PC-3 (cell line): ENCODE measurements at regions not wholly inside any gene's neighbourhood (a gene's known extent, or its start where the extent isn't known, plus 50 kb on each side); places are given as distances from the start of the nearest gene placed in this dataset.

Source experiments
- ATAC-seq: fragments of 200-7000 bp; cut with Tn5 transposase; 2 replicates; pipeline ENCODE4 v1.9.1; 2020; ENCODE audit warnings: mild to moderate bottlenecking, moderate library complexity
- BruUV-seq: library from RNA; stranded (reverse); fragments of 400-500 nt; replicated peaks from 2 replicates; lab custom pipeline; 2021; lab: Mats Ljungman, UMichigan
- CTCF ChIA-PET: fragments of 300-600 bp; sonication (Branson Sonifier 250); formaldehyde crosslinking; loops from one replicate; lab custom pipeline; 2022; ENCODE audit warnings: antibody characterized with exemption; lab: Charles Lee
- POLR2A ChIA-PET: fragments of 300-600 bp; sonication (Branson Sonifier 250); formaldehyde crosslinking; loops from one replicate; lab custom pipeline; 2022; ENCODE audit warnings: antibody characterized with exemption; ENCODE audit not compliant: unreplicated experiment; lab: Charles Lee
- DNase-seq: peaks from one replicate; pipeline ENCODE4 v3.0.0-alpha.2; 2015
- H2AFZ ChIP-seq: fragments of 300-600 bp; sonication (generic); 2 replicates; pipeline ENCODE4 v1.6.0; 2016; ENCODE audit warnings: antibody characterized with exemption, low read length
- H3F3A ChIP-seq: fragments of 300-600 bp; sonication (generic); one replicate; pipeline ENCODE4 v1.6.0; 2017; ENCODE audit warnings: antibody characterized with exemption, low read length, control low read depth, mild to moderate bottlenecking; ENCODE audit not compliant: unreplicated experiment
- H3K27ac ChIP-seq: fragments of 300-600 bp; sonication (generic); 2 replicates; pipeline ENCODE4 v1.5.1; 2016; ENCODE audit warnings: mild to moderate bottlenecking, low read length
- H3K27me3 ChIP-seq: fragments of 300-600 bp; sonication (generic); 2 replicates; pipeline ENCODE4 v1.6.1; 2016; ENCODE audit warnings: low read length, mixed read lengths
- H3K36me3 ChIP-seq: fragments of 300-600 bp; sonication (generic); 2 replicates; pipeline ENCODE4 v1.6.1; 2016; ENCODE audit warnings: low read depth, mixed run types, low read length, mixed read lengths
- H3K4me1 ChIP-seq: fragments of 300-600 bp; sonication (generic); 2 replicates; pipeline ENCODE4 v1.5.1; 2016; ENCODE audit warnings: low read length; ENCODE audit not compliant: insufficient read depth
- H3K4me2 ChIP-seq: fragments of 300-600 bp; sonication (generic); 2 replicates; pipeline ENCODE4 v1.6.0; 2016; ENCODE audit warnings: low read length
- H3K4me3 ChIP-seq: fragments of 300-600 bp; sonication (generic); 2 replicates; pipeline ENCODE4 v1.5.1; 2016; ENCODE audit warnings: mild to moderate bottlenecking, low read length, mixed read lengths
- H3K79me2 ChIP-seq: fragments of 300-600 bp; sonication (generic); 2 replicates; pipeline ENCODE4 v1.6.1; 2017; ENCODE audit warnings: low read length, mixed read lengths
- H3K9ac ChIP-seq: fragments of 300-600 bp; sonication (generic); 2 replicates; pipeline ENCODE4 v1.6.0; 2016; ENCODE audit warnings: mild to moderate bottlenecking, low read length
- H3K9me2 ChIP-seq: fragments of 300-600 bp; sonication (generic); replicated peaks from 2 replicates; pipeline ENCODE4 v1.6.1; 2016; ENCODE audit warnings: mixed run types, low read length, mixed read lengths
- H3K9me3 ChIP-seq: fragments of 300-600 bp; sonication (generic); 2 replicates; pipeline ENCODE4 v1.6.1; 2016; ENCODE audit warnings: low read length, mixed read lengths
- H4K20me1 ChIP-seq: fragments of 300-600 bp; sonication (generic); 2 replicates; pipeline ENCODE4 v1.6.1; 2016; ENCODE audit warnings: low read length, mixed read lengths
- CTCF ChIP-seq: fragments of 300-600 bp; sonication (generic); conservative IDR thresholded peaks from 2 replicates; pipeline ENCODE4 v1.5.1; 2017; ENCODE audit warnings: antibody characterized with exemption, low read depth, mild to moderate bottlenecking, low read length
- EZH2 ChIP-seq: fragments of 300-600 bp; sonication (generic); IDR thresholded peaks from one replicate; pipeline ENCODE4 v1.6.1; 2017; ENCODE audit warnings: antibody characterized with exemption, mild to moderate bottlenecking, low read length; ENCODE audit not compliant: unreplicated experiment
- EZH2phosphoT487 ChIP-seq: fragments of 300-600 bp; sonication (generic); IDR thresholded peaks from 2 replicates; pipeline ENCODE4 v1.6.1; 2018; ENCODE audit warnings: mild to moderate bottlenecking, antibody characterized with exemption, low read length, borderline replicate concordance
- intact Hi-C: fragments of 100-400 bp; cut with micrococcal nuclease; formaldehyde crosslinking; loops from 2 replicates; pipeline ENCODE4 v1.9.0; 2023

- ChIA-PET POLR2A (interaction anchor here (0.9 kb wide), 1 partner anchor 16 kb away, joined by 8 read pairs; no protein-coding TSS in a partner anchor), CTCF (no interaction called here)
- Histone ChIP-seq H3K27me3 (no peaks in the 10 kb centered on the region), H3K9me2 (no peaks in the 10 kb centered on the region), H3K9ac (no peak overlapping the region), H3K4me2 (no peak overlapping the region), H3K27ac (no peak overlapping the region), H4K20me1 (no peaks in the 10 kb centered on the region), H3K36me3 (no peaks in the 10 kb centered on the region), H3K4me1 (no peaks in the 10 kb centered on the region), H2AFZ (no peak overlapping the region), H3K79me2 (no peaks in the 10 kb centered on the region), H3K9me3 (no peaks in the 10 kb centered on the region), H3F3A (no peaks in the 10 kb centered on the region), H3K4me3 (no peak overlapping the region)
- DNase-seq (no peak), ATAC-seq (no peak)
- intact Hi-C loops = no loop called here
- no TSS peak for BruUV-seq
- TF ChIP-seq CTCF (no peak), EZH2 (no peak), EZH2phosphoT487 (no peak)
These were observed 580.9 kb upstream of the WWC1 start for GRCh38 chr5:167710444-167711073.

- peak; percentile 25 for DNase-seq
- Histone ChIP-seq H2AFZ (no peak overlapping the region), H4K20me1 (no peaks in the 10 kb centered on the region), H3F3A (no peaks in the 10 kb centered on the region), H3K4me3 (no peak overlapping the region), H3K4me2 (no peak overlapping the region), H3K9ac (no peak overlapping the region), H3K9me2 (no peaks in the 10 kb centered on the region), H3K79me2 (no peaks in the 10 kb centered on the region), H3K9me3 (no peaks in the 10 kb centered on the region), H3K36me3 (no peaks in the 10 kb centered on the region), H3K4me1 (no peaks in the 10 kb centered on the region), H3K27ac (no peak overlapping the region), H3K27me3 (no peaks in the 10 kb centered on the region)
- TF ChIP-seq EZH2phosphoT487 (no peak), CTCF (no peak), EZH2 (no peak)
- no TSS peak for BruUV-seq
- CTCF ChIA-PET = no interaction called here
- peak; percentile 75 for ATAC-seq
- intact Hi-C loops = loop anchor here (2.0 kb wide), 1 partner anchor 14 kb away; no protein-coding TSS in a partner anchor
- POLR2A ChIA-PET = interaction anchor here (1.0 kb wide), 1 partner anchor 14 kb away, joined by 4 read pairs; no protein-coding TSS in a partner anchor
These were observed 578.4 kb upstream of the WWC1 start for GRCh38 chr5:167712986-167713585.

- no peak for ATAC-seq
- POLR2A ChIA-PET = no interaction called here
- H4K20me1 ChIP-seq = no peaks in the 10 kb centered on the region
- no peaks in the 10 kb centered on the region for H3K9me2 ChIP-seq
- H3K27ac ChIP-seq = no peak overlapping the region
- no peaks in the 10 kb centered on the region for H3K9me3 ChIP-seq
- H3K9ac ChIP-seq = no peak overlapping the region
- H3F3A ChIP-seq = no peaks in the 10 kb centered on the region
- no peak overlapping the region for H2AFZ ChIP-seq
- H3K36me3 ChIP-seq = no peaks in the 10 kb centered on the region
- no peak overlapping the region for H3K4me3 ChIP-seq
- no peaks in the 10 kb centered on the region for H3K27me3 ChIP-seq
- intact Hi-C loops = loop anchor here (2.0 kb wide), 1 partner anchor 15 kb away; no protein-coding TSS in a partner anchor
- DNase-seq = no peak
- BruUV-seq = no TSS peak
- no peak for TF ChIP-seq EZH2phosphoT487
- no peak for TF ChIP-seq EZH2
- TF ChIP-seq CTCF = no peak
- CTCF ChIA-PET = no interaction called here
- no peak overlapping the region for H3K4me2 ChIP-seq
- H3K4me1 ChIP-seq = no peaks in the 10 kb centered on the region
- H3K79me2 ChIP-seq = no peaks in the 10 kb centered on the region
These were observed 577.5 kb upstream of the WWC1 start for GRCh38 chr5:167713896-167714295.
